CD14-positive monocyte (primary cell): ENCODE measurements at regions not wholly inside any gene's neighbourhood (a gene's known extent, or its start where the extent isn't known, plus 50 kb on each side); places are given as distances from the start of the nearest gene placed in this dataset.

Experiments
- DNase-seq, 3 donors: peaks; one replicate each; pipeline ENCODE4 v3.0.0-alpha.2; 2011 to 2022
- H2AFZ ChIP-seq: 2 replicates; pipeline ENCODE4 v1.6.0; 2012; ENCODE audit warnings: mild to moderate bottlenecking, low read depth, low read length, inconsistent platforms; ENCODE audit not compliant: insufficient read depth, poor library complexity, severe bottlenecking
- H3K27ac ChIP-seq, 2 donors: 1 replicate in 1 of 2; 2 replicates in 1 of 2; pipeline ENCODE4 v1.5.1; 2012 to 2013; ENCODE audit warnings: low read length in 2 of 2, control low read depth in 1 of 2, inconsistent platforms in 1 of 2, low read depth in 1 of 2, mild to moderate bottlenecking in 1 of 2
- H3K27me3 ChIP-seq, 2 donors: one replicate each; pipeline versions ENCODE4 v1.6.0 to v1.6.1; 2011 to 2013; ENCODE audit warnings: low read length in 2 of 2; ENCODE audit not compliant: control insufficient read depth in 2 of 2, insufficient read depth in 2 of 2
- H3K36me3 ChIP-seq, 2 donors: replicated peaks in 1 of 2; 1 replicate in 1 of 2; 2 replicates in 1 of 2; pipeline versions ENCODE4 v1.5.1 to v1.6.1; 2012 to 2013; ENCODE audit warnings: low read length in 2 of 2, control low read depth in 1 of 2, inconsistent platforms in 1 of 2, mild to moderate bottlenecking in 1 of 2; ENCODE audit not compliant: insufficient read depth in 2 of 2, control insufficient read depth in 1 of 2
- H3K4me1 ChIP-seq, 2 donors: 1 replicate in 1 of 2; 2 replicates in 1 of 2; pipeline versions ENCODE4 v1.5.1 to v1.6.1; 2012 to 2013; ENCODE audit warnings: low read length in 2 of 2, control low read depth in 1 of 2, inconsistent platforms in 1 of 2, mild to moderate bottlenecking in 1 of 2, moderate library complexity in 1 of 2; ENCODE audit not compliant: insufficient read depth in 2 of 2, control insufficient read depth in 1 of 2
- H3K4me2 ChIP-seq: replicated peaks from 2 replicates; pipeline ENCODE3; 2012; ENCODE audit warnings: low read length, moderate library complexity, mild to moderate bottlenecking; ENCODE audit not compliant: poor library complexity, severe bottlenecking; ENCODE audit errors: extremely low read depth
- H3K4me3 ChIP-seq, 3 experiments: fragments of 200-600 bp in 1 of 3; sonication (generic) in 1 of 3; replicated peaks in 1 of 3; 1 replicate in 2 of 3; 2 replicates in 1 of 3; pipeline ENCODE4 v1.5.1; 2011 to 2013; ENCODE audit warnings: low read length in 3 of 3, mild to moderate bottlenecking in 3 of 3, control low read depth in 2 of 3, low read depth in 2 of 3, inconsistent platforms in 1 of 3, moderate library complexity in 1 of 3
- H3K79me2 ChIP-seq: 2 replicates; pipeline ENCODE4 v1.6.0; 2012; ENCODE audit warnings: mild to moderate bottlenecking, control low read depth, inconsistent platforms, low read length, moderate library complexity; ENCODE audit not compliant: insufficient read depth
- H3K9ac ChIP-seq: 2 replicates; pipeline ENCODE4 v1.6.0; 2017; ENCODE audit warnings: low read length, mild to moderate bottlenecking; ENCODE audit not compliant: insufficient read depth, poor library complexity, severe bottlenecking
- H3K9me3 ChIP-seq, 2 donors: replicated peaks in 1 of 2; 1 replicate in 1 of 2; 2 replicates in 1 of 2; pipeline versions ENCODE4 v1.5.1 to v1.6.1; 2012 to 2013; ENCODE audit warnings: low read length in 2 of 2, control low read depth in 1 of 2; ENCODE audit not compliant: control insufficient read depth in 1 of 2, insufficient read depth in 1 of 2
- H4K20me1 ChIP-seq: 2 replicates; pipeline ENCODE4 v1.6.0; 2012; ENCODE audit warnings: mild to moderate bottlenecking, low read length, control low read depth, moderate library complexity; ENCODE audit not compliant: insufficient read depth
- H3K27ac Mint-ChIP-seq, 7 donors: one replicate each; pipeline ENCODE4 v1.8.0; 2020; ENCODE audit warnings: mild to moderate bottlenecking in 7 of 7, mixed read lengths in 7 of 7, moderate library complexity in 6 of 7, inconsistent platforms in 2 of 7
- H3K27me3 Mint-ChIP-seq, 3 donors: one replicate each; pipeline ENCODE4 v1.8.0; 2021 to 2022; ENCODE audit warnings: low read depth in 3 of 3, mild to moderate bottlenecking in 3 of 3, mixed read lengths in 3 of 3, moderate library complexity in 3 of 3, inconsistent platforms in 1 of 3
- H3K36me3 Mint-ChIP-seq, 2 donors: one replicate each; pipeline ENCODE4 v1.8.0; 2020; ENCODE audit warnings: mixed read lengths in 2 of 2, inconsistent platforms in 1 of 2, mild to moderate bottlenecking in 1 of 2
- H3K4me1 Mint-ChIP-seq: one replicate; pipeline ENCODE4 v1.8.0; 2020; ENCODE audit warnings: mild to moderate bottlenecking, mixed read lengths
- H3K4me3 Mint-ChIP-seq, 2 donors: one replicate each; pipeline ENCODE4 v1.8.0; 2020; ENCODE audit warnings: mild to moderate bottlenecking in 2 of 2, mixed read lengths in 2 of 2, moderate library complexity in 1 of 2
- H3K9me3 Mint-ChIP-seq, 7 donors: one replicate each; pipeline ENCODE4 v1.8.0; 2020 to 2022; ENCODE audit warnings: mixed read lengths in 7 of 7, mild to moderate bottlenecking in 6 of 7, moderate library complexity in 6 of 7, inconsistent platforms in 2 of 7
- CTCF ChIP-seq: fragments of 200-600 bp; IDR thresholded peaks from one replicate; pipeline ENCODE4 v1.8.0; 2022; ENCODE audit warnings: antibody characterized with exemption, mild to moderate bottlenecking
- WGBS: methylation state at CpG from one replicate; pipeline ENCODE4 v1.1.5; 2013; ENCODE audit warnings: missing lambda C conversion rate; ENCODE audit not compliant: insufficient coverage; 5-methylcytosine and 5-hydroxymethylcytosine counted together
- intact Hi-C, 2 donors: fragments of 100-400 bp; cut with micrococcal nuclease; formaldehyde crosslinking; loops; one replicate each; pipeline versions ENCODE4 v1.15.0 to v1.15.1; 2023

- Histone ChIP-seq H3K9ac (no peak overlapping the region), H3K36me3 (no peaks in the 10 kb centered on the region), H3K4me3 (no peak overlapping the region), H3K27ac (no peak overlapping the region), H3K27me3 (no peaks in the 10 kb centered on the region), H2AFZ (no peak overlapping the region), H3K79me2 (no peaks in the 10 kb centered on the region), H4K20me1 (no peaks in the 10 kb centered on the region), H3K4me2 (no peak overlapping the region), H3K9me3 (no peaks in the 10 kb centered on the region), H3K4me1 (no peaks in the 10 kb centered on the region)
- Mint-ChIP-seq H3K9me3 (peaks cover 0 to 5% (median 2%) of the 10 kb centered on the region in 7 donors), H3K27ac (no peak overlapping the region), H3K36me3 (no peaks in the 10 kb centered on the region), H3K4me3 (peak overlapping the region in 1 of 2 donors; percentile 2), H3K4me1 (no peaks in the 10 kb centered on the region), H3K27me3 (peaks cover 4 to 19% (median 10%) of the 10 kb centered on the region in 3 donors)
- WGBS = 82% methylated on average over 3 of the region's 3 CpGs
- no peak for DNase-seq
- intact Hi-C loops = no loop called here
- TF ChIP-seq CTCF = no peak
Observed at GRCh38 chr2:118291251-118291880, 203.1 kb downstream of the INSIG2 start.

GRCh38 chr2:118290411-118291250 lies 202.4 kb downstream of the INSIG2 start:
- H3K9me3 Mint-ChIP-seq = peaks cover 0 to under 1% (median 0%) of the 10 kb centered on the region in 7 donors
- no peak for TF ChIP-seq CTCF
- H3K79me2 ChIP-seq = no peaks in the 10 kb centered on the region

More at GRCh38 chr2:118290411-118291250, 202.4 kb downstream of the INSIG2 start:
- H3K4me3 ChIP-seq = no peak overlapping the region
- Mint-ChIP-seq H3K27me3 (peaks cover 4 to 16% (median 6%) of the 10 kb centered on the region in 3 donors), H3K27ac (peak overlapping the region in 1 of 7 donors; percentile 17), H3K4me3 (no peak overlapping the region), H3K36me3 (no peaks in the 10 kb centered on the region), H3K4me1 (no peaks in the 10 kb centered on the region)
- H3K4me2 ChIP-seq = no peak overlapping the region
- no peaks in the 10 kb centered on the region for H3K27me3 ChIP-seq
- no peak for DNase-seq
- WGBS = 61% methylated on average over 5 of the region's 8 CpGs
- intact Hi-C loops = no loop called here
- H3K9me3 ChIP-seq = no peaks in the 10 kb centered on the region
- H3K27ac ChIP-seq = no peak overlapping the region
- H2AFZ ChIP-seq = no peak overlapping the region
- no peaks in the 10 kb centered on the region for H3K4me1 ChIP-seq
- H3K9ac ChIP-seq = no peak overlapping the region
- no peaks in the 10 kb centered on the region for H4K20me1 ChIP-seq
- no peaks in the 10 kb centered on the region for H3K36me3 ChIP-seq
